ENCODE measurements at regions not wholly inside any gene's neighbourhood (a gene's known extent, or its start where the extent isn't known, plus 50 kb on each side); places are given as distances from the start of the nearest gene placed in this dataset.
A peak's percentile ranks its signal among the peaks of the same experiment; 100 is the strongest.

DNA sequence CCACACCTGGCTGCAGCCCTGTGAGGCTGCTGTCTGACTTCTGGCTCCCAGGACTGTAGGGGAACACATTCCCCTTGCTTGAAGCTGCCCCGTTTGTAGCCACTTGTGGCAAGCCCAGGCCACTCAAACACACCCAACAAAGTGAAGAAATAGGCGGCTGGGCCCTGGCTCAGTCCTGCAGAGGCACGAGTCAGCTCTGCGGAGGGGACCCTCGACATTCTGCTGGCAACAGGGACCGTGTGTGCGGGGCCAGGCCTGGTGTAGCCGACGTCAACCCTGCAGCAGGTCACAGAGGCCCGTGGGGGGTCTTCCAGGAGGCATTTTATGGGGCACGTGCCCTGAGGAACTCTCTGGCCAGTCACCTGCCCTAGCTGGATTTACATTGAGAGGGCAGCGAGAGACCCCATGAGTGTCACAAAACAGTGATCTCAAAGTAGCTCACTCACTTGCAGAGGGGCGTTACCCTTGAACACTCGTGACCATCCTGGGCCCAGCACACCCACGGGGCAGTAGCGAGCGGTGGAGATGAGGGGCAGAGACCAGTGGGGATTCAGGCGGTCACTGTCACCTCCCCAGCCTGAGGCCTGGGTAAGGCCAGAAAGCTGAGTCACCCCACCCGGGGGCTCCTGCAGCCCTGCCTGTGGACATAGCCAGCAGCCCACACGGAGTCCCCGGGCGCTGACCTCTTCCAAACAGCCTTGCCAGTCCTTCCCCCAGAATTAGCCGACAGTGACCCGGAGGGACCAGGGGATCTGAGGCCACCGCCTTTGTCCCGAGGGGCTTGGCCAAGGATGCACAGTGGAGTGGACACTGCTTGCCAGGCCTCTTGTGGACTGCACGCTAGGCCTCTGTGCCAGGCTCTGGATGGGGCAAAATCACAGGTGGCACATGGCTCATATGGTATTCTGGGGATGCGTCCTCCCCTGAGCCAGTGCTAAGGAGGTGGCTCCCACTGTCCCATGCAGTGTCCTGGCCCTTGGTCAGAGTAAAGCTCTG lies 139.5 kb downstream of the CTTN start:
- DNase-seq = no peak

DNA sequence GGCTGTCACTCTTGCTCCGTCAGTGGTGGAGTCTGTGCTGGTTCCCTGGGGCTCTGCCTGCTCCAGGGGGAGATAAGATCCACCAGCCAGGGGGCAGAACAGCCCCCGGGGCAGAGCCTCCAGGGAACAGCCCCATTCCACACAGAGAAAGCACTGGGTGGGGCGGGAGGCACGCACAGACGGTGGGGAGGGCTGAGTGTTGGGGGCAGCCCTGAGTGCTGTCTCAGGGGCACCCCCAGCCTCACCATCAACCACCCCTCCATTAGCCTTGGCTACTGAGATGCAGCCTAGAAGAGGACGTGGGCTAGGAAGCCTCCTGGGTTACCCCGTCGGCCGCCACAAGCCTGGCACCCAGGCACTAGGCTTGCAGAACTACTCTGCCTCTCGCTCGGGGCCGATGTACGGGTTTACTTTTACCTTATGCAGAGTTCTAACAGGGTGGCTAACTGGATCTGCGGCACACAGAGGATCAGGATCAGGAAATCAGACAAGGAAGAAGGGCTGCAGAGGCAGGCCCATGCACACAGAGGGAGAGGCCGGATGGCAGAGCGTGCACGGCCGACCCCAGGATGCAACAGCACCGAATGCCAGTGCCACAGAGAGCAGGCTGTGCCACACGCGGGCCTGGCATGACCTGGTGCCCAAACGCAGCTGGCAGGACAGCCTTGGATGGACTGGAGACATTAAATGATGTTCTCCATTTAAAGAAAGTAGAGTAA lies 140.5 kb downstream of the CTTN start:
- DNase-seq = no peak

GRCh38 chr11:70539360-70540095 lies 141.2 kb downstream of the CTTN start:
- DNase-seq = no peak

DNA sequence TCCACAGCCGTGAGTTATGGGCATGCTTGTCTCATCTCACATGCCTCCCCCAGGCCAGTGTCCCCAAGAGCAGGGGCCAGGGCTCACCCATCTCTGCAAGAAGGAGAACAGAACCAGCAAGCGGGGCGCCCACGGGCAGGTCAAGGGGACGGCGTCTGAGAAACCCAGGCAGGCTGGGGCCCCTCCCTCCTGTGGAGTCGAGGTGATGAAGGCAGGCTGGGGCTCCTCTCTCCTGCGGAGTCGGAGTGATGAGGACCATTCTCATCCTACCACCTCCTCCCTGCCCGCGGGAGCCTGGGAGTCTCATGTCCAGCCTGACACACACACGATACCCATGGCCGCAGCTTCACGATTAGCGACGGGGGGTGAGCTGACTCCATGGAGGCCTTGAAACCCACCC lies 141.9 kb downstream of the CTTN start:
- DNase-seq = no peak

- DNase-seq = no peak
Measured at GRCh38 chr11:70541176-70541575, 142.8 kb downstream of the CTTN start.

DNA sequence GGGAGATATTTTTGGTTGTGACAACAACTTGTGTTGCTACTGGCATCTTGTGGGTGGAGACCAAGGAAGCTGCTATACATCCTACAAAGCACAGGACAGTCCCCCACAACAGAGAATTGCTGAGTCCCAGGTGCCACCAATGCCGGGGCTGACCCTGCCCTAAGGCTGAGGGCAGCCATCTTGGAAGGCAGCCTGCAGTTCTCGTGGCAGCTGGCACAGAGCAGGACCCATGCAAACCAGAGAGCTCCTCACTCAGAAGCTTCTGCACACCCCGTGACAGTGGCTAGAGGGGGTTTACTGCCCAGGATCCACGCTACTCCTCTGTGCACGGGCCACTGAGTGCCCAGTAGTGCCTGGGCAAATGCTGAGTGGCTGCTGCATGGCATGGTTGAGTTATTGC lies 143.4 kb downstream of the CTTN start:
- DNase-seq = no peak

DNA sequence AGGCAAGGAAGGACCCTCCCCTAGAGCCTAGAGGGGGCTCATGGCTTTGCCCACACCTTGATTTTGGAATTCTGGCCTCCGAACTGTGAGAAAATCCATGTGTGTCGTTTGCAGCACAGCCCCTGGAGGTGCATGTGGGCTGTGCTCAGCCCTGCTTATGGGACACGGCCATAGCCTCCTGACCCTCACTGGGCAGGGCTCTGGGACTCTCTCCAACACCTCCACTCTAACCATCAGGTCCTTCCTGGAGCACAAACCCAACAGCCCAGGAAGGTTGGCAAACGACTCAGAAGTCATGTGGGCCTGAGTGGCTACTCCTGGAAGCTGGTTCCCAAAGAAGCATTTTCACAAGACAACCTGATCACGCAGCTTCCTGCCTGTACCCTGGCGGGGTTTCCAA lies 144.1 kb downstream of the CTTN start:
- DNase-seq = no peak

- no peak for DNase-seq
Measured at GRCh38 chr11:70542811-70543210, 144.5 kb downstream of the CTTN start.

GRCh38 chr11:70543611-70544010 lies 145.3 kb downstream of the CTTN start:
- no peak for DNase-seq

- DNase-seq = no peak
Measured at GRCh38 chr11:70544067-70544773, 145.9 kb downstream of the CTTN start.

- DNase-seq = peak; percentile 94
Measured at GRCh38 chr11:70544774-70545609, 146.7 kb downstream of the CTTN start.

- no peak for DNase-seq
Measured at GRCh38 chr11:70545610-70545912, 147.2 kb downstream of the CTTN start.

DNA sequence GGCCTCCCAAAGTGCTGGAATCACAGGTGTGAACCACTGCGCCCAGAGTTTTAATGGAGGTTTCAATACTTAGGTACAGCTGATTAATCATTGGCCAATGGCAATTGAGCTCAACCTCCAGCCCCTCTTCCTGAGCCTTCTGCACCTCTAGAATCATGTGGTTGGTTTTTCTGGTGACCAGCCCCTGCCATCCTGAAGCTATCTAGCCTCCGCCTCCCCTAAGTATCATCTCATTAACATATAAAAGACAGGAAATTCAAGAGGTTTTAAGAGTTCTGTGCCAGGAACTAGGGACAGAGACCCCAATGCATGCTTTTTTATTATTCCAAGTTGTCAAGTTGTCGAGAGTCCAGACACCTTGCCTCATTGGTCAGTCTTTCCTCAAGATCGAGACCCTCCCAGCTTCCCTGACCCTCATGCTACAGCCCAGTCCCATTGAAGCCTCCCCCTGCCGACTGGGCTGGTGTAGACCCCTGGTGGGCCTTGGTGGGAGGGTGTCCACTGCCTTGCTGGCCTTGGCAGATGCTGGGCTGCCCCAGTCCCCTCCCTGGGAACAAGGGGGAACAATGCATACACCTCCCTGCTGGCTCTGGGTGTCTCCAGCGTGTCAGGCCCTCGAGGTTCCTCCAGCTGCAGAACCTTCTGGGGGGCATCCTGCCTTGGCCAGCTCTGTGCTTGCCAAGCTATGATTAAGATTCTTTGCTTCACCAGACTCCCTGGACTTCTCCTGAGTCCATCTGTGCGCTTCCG lies 148.0 kb downstream of the CTTN start:
- DNase-seq = no peak

DNA sequence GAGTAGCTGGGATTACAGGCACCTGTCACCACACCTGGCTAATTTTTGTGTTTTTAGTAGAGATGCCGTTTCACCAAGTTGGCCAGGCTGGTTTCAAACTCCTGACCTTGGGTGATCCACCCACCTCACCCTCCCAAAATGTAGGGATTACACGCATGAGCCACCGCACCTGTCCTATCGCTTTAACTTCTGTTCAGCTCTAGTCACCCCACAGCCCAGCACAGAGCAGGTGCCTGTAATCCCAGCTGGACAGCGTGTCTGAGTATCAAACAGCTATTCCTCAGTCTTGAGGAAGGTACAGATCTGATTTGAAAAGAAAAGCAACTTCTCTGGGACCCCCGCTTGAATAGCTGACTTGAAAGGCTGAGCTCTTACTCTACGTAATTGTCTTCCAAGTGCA lies 149.1 kb downstream of the CTTN start:
- no peak for DNase-seq

GRCh38 chr11:70547821-70548670 lies 149.7 kb downstream of the CTTN start:
- no peak for DNase-seq

DNA sequence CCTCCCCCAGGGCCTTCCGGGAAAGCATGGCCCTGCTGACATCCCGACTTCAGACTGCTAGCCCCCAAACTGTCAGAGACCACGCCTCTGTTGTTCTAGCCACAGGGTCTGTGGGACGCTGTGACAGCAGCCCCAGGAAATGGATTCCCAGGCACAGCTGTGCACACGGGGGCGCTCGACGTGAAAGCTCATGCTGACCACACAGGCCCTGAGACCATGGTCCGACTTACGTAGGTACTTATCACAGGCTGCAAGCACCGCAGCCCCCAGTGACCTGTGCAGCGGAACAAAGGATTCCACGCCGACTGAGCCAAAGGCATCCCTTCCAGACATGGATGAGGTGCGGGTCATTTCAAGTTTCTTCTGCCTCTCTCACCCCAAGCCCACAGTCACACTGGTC lies 150.6 kb downstream of the CTTN start:
- DNase-seq = no peak

- DNase-seq = no peak
Measured at GRCh38 chr11:70549386-70549785, 151.1 kb downstream of the CTTN start.

DNA sequence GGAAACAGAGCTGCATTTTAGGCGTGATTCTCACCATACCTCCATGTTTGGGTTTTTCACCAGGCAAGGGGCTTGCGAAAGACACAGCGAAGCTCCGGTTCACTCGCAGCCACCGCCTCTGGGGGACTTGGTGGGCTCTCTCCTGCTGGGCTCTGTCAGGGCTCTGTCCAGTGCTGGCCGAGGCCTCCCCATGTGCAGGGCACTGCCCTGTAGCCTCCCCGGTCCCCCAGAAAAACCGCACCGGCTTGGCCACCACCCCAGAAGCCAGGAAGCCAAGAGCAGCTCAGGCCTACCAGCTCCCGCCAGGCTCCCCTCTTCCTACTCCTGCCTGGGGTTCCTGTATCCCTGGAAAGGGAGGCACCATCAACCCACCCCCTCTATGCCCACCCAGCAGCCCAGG lies 151.5 kb downstream of the CTTN start:
- DNase-seq = no peak

- DNase-seq = no peak
Measured at GRCh38 chr11:70550456-70551195, 152.3 kb downstream of the CTTN start.
